Osteocyte (in vitro differentiated cells): ENCODE measurements at regions not wholly inside any gene's neighbourhood (a gene's known extent, or its start where the extent isn't known, plus 50 kb on each side); places are given as distances from the start of the nearest gene placed in this dataset.

Experiments
- DNase-seq: peaks from one replicate; pipeline ENCODE4 v3.0.0; 2021; ENCODE audit warnings: mixed read lengths; ENCODE audit not compliant: unreplicated experiment; ENCODE audit errors: extremely low spot score
- H3K27ac Mint-ChIP-seq: one replicate; pipeline ENCODE4 v1.8.0; 2021; ENCODE audit warnings: mild to moderate bottlenecking, mixed read lengths; ENCODE audit not compliant: unreplicated experiment
- H3K27me3 Mint-ChIP-seq: one replicate; pipeline ENCODE4 v1.8.0; 2021; ENCODE audit warnings: mixed read lengths; ENCODE audit not compliant: unreplicated experiment
- H3K36me3 Mint-ChIP-seq: one replicate; pipeline ENCODE4 v1.8.0; 2021; ENCODE audit warnings: mixed read lengths; ENCODE audit not compliant: unreplicated experiment
- H3K4me1 Mint-ChIP-seq: one replicate; pipeline ENCODE4 v1.8.0; 2021; ENCODE audit warnings: mixed read lengths; ENCODE audit not compliant: unreplicated experiment
- H3K4me3 Mint-ChIP-seq: one replicate; pipeline ENCODE4 v1.8.0; 2021; ENCODE audit warnings: mild to moderate bottlenecking, moderate library complexity, mixed read lengths; ENCODE audit not compliant: unreplicated experiment
- H3K9me3 Mint-ChIP-seq: one replicate; pipeline ENCODE4 v1.8.0; 2021; ENCODE audit warnings: mixed read lengths; ENCODE audit not compliant: unreplicated experiment
- TF ChIP-seq, protein P1 (sequence below): fragments of 200-600 bp; sonication (generic); IDR thresholded peaks from 2 replicates; pipeline ENCODE4 v1.5.0; 2021; ENCODE audit warnings: antibody characterized with exemption, mild to moderate bottlenecking, moderate library complexity

DNA sequence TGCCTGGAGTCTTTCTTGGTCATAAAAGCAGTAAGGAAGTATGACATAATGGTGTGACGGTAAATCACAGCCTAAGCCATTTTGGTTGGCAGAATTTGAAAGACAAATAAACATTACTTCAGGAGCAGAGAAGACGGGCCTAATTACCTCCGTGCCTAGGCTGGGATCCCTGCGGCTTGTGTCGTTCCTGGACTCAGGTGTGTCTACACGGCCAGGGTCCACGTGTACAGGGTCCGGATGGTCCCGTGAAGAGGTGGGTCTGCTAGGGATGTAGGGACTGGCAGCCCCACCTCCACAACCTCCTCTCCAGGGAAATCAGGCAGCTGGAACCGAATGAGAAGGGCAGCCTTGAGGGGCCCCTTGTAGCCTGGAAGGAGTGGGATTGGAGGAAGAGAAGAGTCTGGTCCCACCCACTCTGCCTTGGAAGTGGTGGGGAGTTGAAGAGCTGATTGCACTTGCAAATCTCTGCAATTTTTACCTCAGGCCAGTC, 55.4 kb upstream of the PLAC1 start:
- Mint-ChIP-seq H3K9me3 (no peaks in the 10 kb centered on the region), H3K36me3 (no peaks in the 10 kb centered on the region), H3K4me1 (peaks cover 19% of the 10 kb centered on the region), H3K4me3 (no peak overlapping the region), H3K27ac (no peak overlapping the region), H3K27me3 (no peaks in the 10 kb centered on the region)
- TF ChIP-seq, protein P1, sequence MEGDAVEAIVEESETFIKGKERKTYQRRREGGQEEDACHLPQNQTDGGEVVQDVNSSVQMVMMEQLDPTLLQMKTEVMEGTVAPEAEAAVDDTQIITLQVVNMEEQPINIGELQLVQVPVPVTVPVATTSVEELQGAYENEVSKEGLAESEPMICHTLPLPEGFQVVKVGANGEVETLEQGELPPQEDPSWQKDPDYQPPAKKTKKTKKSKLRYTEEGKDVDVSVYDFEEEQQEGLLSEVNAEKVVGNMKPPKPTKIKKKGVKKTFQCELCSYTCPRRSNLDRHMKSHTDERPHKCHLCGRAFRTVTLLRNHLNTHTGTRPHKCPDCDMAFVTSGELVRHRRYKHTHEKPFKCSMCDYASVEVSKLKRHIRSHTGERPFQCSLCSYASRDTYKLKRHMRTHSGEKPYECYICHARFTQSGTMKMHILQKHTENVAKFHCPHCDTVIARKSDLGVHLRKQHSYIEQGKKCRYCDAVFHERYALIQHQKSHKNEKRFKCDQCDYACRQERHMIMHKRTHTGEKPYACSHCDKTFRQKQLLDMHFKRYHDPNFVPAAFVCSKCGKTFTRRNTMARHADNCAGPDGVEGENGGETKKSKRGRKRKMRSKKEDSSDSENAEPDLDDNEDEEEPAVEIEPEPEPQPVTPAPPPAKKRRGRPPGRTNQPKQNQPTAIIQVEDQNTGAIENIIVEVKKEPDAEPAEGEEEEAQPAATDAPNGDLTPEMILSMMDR = no peak
- DNase-seq = no peak

DNA sequence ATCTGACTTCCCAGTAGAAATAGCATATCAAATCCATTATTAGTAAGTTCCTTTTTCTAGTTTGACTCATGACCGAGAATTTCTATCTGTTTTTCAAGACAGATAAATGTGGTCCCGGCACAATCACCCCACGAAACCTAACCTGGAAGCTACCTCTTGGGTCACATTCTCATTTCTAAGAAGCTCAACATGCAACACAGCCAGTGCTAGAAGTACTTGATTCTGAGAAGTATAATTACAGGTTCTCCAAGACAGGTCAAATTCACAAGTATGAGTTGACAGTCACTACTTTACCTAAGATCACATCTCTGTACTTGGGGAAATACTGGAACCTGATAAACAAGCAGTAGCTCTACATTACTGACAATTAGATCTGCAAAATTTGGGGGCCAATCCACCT, 54.0 kb upstream of the PLAC1 start:
- DNase-seq = no peak
- Mint-ChIP-seq H3K4me1 (peaks cover 12% of the 10 kb centered on the region), H3K27me3 (no peaks in the 10 kb centered on the region), H3K9me3 (peaks cover 6% of the 10 kb centered on the region), H3K27ac (no peak overlapping the region), H3K4me3 (no peak overlapping the region), H3K36me3 (no peaks in the 10 kb centered on the region)
- TF ChIP-seq, protein P1 = no peak

DNA sequence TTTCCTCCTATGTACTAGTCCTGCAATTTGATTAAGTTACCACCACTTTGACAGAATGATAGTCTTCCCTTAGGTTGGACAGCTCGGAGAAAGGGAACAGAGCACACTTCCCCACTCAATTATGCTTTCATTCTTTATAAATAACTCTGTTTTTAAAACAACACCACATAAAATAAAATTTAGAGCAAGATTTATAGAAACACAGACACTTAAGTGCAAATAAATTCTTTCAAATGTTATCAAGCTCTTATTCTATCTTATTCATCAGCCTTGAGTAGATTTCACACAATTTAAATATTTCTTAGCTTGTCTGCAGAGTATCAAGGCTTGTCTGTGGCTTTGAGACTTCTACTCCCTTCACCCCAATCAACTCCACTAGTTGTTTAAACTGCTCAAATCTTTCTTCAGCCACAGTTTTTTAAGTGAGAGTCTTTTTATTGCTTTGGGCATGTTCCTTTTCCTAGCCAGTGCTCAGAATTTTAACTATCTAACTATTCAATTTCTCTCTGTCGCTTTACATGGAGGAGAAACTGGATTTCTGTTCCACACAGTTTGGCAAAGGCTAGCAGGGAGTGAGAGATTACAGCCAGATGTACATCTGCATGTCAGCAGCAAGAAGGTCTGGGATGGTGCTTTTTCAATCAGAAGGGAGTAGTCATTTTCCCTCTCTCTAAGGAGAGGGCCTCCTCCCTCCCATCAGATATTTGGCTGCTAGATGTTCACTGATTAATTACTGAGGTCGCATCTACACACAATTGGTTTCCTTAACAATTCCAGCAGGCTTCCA, 53.1 kb upstream of the PLAC1 start:
- no peak for DNase-seq
- Mint-ChIP-seq H3K36me3 (no peaks in the 10 kb centered on the region), H3K4me1 (peaks cover 10% of the 10 kb centered on the region), H3K9me3 (peaks cover 6% of the 10 kb centered on the region), H3K27me3 (no peaks in the 10 kb centered on the region), H3K27ac (no peak overlapping the region), H3K4me3 (no peak overlapping the region)
- TF ChIP-seq, protein P1 = no peak
